ENCODE measurements at regions not wholly inside any gene's neighbourhood (a gene's known extent, or its start where the extent isn't known, plus 50 kb on each side); places are given as distances from the start of the nearest gene placed in this dataset.

- TF ChIP-seq CTCF (optimal IDR thresholded peaks at IDR 0.05 in 1 of 3, IDR thresholded peaks at IDR 0.05 in 1 of 3, conservative IDR thresholded peaks at IDR 0.05 in 1 of 3; ENCODE audit: extremely low read depth in 1 of 3, insufficient read depth in 2 of 3, low read length in 3 of 3) = no peak
- no peak for TF ChIP-seq EZH2 (IDR thresholded peaks at IDR 0.05; ENCODE audit: low read length)
Measured at GRCh38 chr18:42409005-42409404, 454.0 kb downstream of the PIK3C3 start.
